ENCODE measurements at regions not wholly inside any gene's neighbourhood (a gene's known extent, or its start where the extent isn't known, plus 50 kb on each side); places are given as distances from the start of the nearest gene placed in this dataset.

DNA sequence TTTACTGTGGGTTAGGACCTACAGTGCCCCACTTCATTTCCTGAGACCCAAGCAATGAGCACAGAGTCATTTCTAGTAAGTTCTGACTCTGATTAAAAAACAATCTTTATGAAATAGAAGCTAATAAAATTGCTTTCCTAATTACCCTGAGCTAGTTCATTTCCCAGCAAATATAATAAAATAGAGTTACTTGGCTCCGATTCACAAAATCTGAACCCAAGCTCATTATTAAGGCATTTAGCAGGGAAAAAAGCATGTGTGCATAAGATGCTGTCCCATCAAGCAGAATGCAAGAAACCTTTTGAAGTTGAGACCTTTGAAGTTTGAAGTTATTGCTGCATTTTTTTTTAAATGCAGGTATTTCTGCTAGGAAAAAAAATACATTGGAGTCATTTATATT lies 629.1 kb downstream of the BCL11A start (continued):
- TF ChIP-seq CHD1 (IDR thresholded peaks at IDR 0.05; ENCODE audit: low read depth, low read length) (no peak), KDM4A (IDR thresholded peaks at IDR 0.05; ENCODE audit: low read depth, low read length, severe bottlenecking) (no peak)
